ELR (cell line): ENCODE measurements at regions not wholly inside any gene's neighbourhood (a gene's known extent, or its start where the extent isn't known, plus 50 kb on each side); places are given as distances from the start of the nearest gene placed in this dataset.
"Not testable (repeated sequence)": the region's sequence is repeated elsewhere in the genome, so short reads cannot be mapped to it uniquely, and the experiment has no call there.

Source experiments
- DNase-seq: peaks from one replicate; pipeline ENCODE4 v3.0.0-alpha.2; 2015; ENCODE audit warnings: low read depth

- no peak for DNase-seq
Observed at GRCh38 chr10:121137533-121137932, 286.4 kb downstream of the WDR11 start.

GRCh38 chr10:121138112-121138860 lies 287.1 kb downstream of the WDR11 start:
- no peak for DNase-seq

- DNase-seq: no peak
Observed at GRCh38 chr10:121138918-121139317, 287.8 kb downstream of the WDR11 start.

GRCh38 chr10:121145802-121146395 lies 294.7 kb downstream of the WDR11 start:
- not testable (repeated sequence) for DNase-seq

- no peak for DNase-seq
Observed at GRCh38 chr10:121148921-121149320, 297.8 kb downstream of the WDR11 start.

GRCh38 chr10:121152033-121152432 lies 300.9 kb downstream of the WDR11 start:
- DNase-seq: no peak

- DNase-seq: no peak
Observed at GRCh38 chr10:121152935-121153334, 301.8 kb downstream of the WDR11 start.

GRCh38 chr10:121154310-121154709 lies 303.1 kb downstream of the WDR11 start:
- DNase-seq: no peak

GRCh38 chr10:121154846-121155245 lies 303.7 kb downstream of the WDR11 start:
- no peak for DNase-seq

- DNase-seq: no peak
Observed at GRCh38 chr10:121155742-121156474, 304.7 kb downstream of the WDR11 start.

- DNase-seq: no peak
Observed at GRCh38 chr10:121157998-121158397, 306.8 kb downstream of the WDR11 start.

- DNase-seq: no peak
Observed at GRCh38 chr10:121158988-121159579, 307.9 kb downstream of the WDR11 start.

GRCh38 chr10:121159670-121160069 lies 308.5 kb downstream of the WDR11 start:
- DNase-seq: no peak

- no peak for DNase-seq
Observed at GRCh38 chr10:121165276-121165675, 314.1 kb downstream of the WDR11 start.

GRCh38 chr10:121167534-121168243 lies 316.5 kb downstream of the WDR11 start:
- DNase-seq: no peak

- DNase-seq: no peak
Observed at GRCh38 chr10:121168545-121169216, 317.5 kb downstream of the WDR11 start.

- no peak for DNase-seq
Observed at GRCh38 chr10:121169406-121169805, 318.2 kb downstream of the WDR11 start.

GRCh38 chr10:121171825-121172787 lies 320.9 kb downstream of the WDR11 start:
- DNase-seq: no peak

GRCh38 chr10:121179006-121179405 lies 327.8 kb downstream of the WDR11 start:
- DNase-seq: no peak

GRCh38 chr10:121182219-121182618 lies 331.1 kb downstream of the WDR11 start:
- DNase-seq: no peak
